ENCODE measurements at regions not wholly inside any gene's neighbourhood (a gene's known extent, or its start where the extent isn't known, plus 50 kb on each side); places are given as distances from the start of the nearest gene placed in this dataset.

GRCh38 chr7:156309016-156309620 is 331.5 kb upstream of the RNF32 start:
- TF ChIP-seq CTCF (IDR thresholded peaks at IDR 0.05; ENCODE audit: low read depth, low read length, missing control alignments), result no peak
- H3K4me3 ChIP-seq (ENCODE audit: low read depth, low read length), result no peak overlapping the region
- in situ Hi-C loops (cut with HindIII; ENCODE audit: low sequenced_read_pairs), result no loop called here
- DNase-seq (ENCODE audit: low read depth), result no peak

- DNase-seq (ENCODE audit: low read depth), result no peak
- in situ Hi-C loops (cut with HindIII; ENCODE audit: low sequenced_read_pairs), result no loop called here
- no peak overlapping the region for H3K4me3 ChIP-seq (ENCODE audit: low read depth, low read length)
- no peak for TF ChIP-seq CTCF (IDR thresholded peaks at IDR 0.05; ENCODE audit: low read depth, low read length, missing control alignments)
These were observed 333.4 kb upstream of the RNF32 start for GRCh38 chr7:156307193-156307592.

GRCh38 chr7:156305351-156305750 is 335.2 kb upstream of the RNF32 start:
- in situ Hi-C loops (cut with HindIII; ENCODE audit: low sequenced_read_pairs), result no loop called here
- H3K4me3 ChIP-seq (ENCODE audit: low read depth, low read length), result no peak overlapping the region
- TF ChIP-seq CTCF (IDR thresholded peaks at IDR 0.05; ENCODE audit: low read depth, low read length, missing control alignments), result no peak
- DNase-seq (ENCODE audit: low read depth), result no peak

- no peak overlapping the region for H3K4me3 ChIP-seq (ENCODE audit: low read depth, low read length)
- in situ Hi-C loops (cut with HindIII; ENCODE audit: low sequenced_read_pairs), result loop anchor here (5.0 kb wide), 1 partner anchor 61 kb away; no protein-coding TSS in a partner anchor
- TF ChIP-seq CTCF (IDR thresholded peaks at IDR 0.05; ENCODE audit: low read depth, low read length, missing control alignments), result no peak
- DNase-seq (ENCODE audit: low read depth), result no peak
These were observed 357.8 kb upstream of the RNF32 start for GRCh38 chr7:156282816-156283215.

- DNase-seq (ENCODE audit: low read depth), result no peak
- H3K4me3 ChIP-seq (ENCODE audit: low read depth, low read length), result no peak overlapping the region
- in situ Hi-C loops (cut with HindIII; ENCODE audit: low sequenced_read_pairs), result loop anchor here (5.0 kb wide), 2 partner anchors 38 to 57 kb away; no protein-coding TSS in a partner anchor
- TF ChIP-seq CTCF (IDR thresholded peaks at IDR 0.05; ENCODE audit: low read depth, low read length, missing control alignments), result no peak
These were observed 360.9 kb upstream of the RNF32 start for GRCh38 chr7:156279635-156280034.

GRCh38 chr7:156275292-156275691 is 365.3 kb upstream of the RNF32 start:
- TF ChIP-seq CTCF (IDR thresholded peaks at IDR 0.05; ENCODE audit: low read depth, low read length, missing control alignments), result no peak
- H3K4me3 ChIP-seq (ENCODE audit: low read depth, low read length), result no peak overlapping the region
- DNase-seq (ENCODE audit: low read depth), result no peak
- in situ Hi-C loops (cut with HindIII; ENCODE audit: low sequenced_read_pairs), result loop anchor here (5.0 kb wide), 1 partner anchor 42 kb away; no protein-coding TSS in a partner anchor

All from astrocyte of the cerebellum (primary cell).